Right lobe of liver (tissue), 4 donors: ENCODE measurements at regions not wholly inside any gene's neighbourhood (a gene's known extent, or its start where the extent isn't known, plus 50 kb on each side); places are given as distances from the start of the nearest gene placed in this dataset.

Experiments
- POLR2A ChIP-seq: fragments of 450-650 bp; IDR thresholded peaks from one replicate; pipeline ENCODE4 v1.6.1; 2017; ENCODE audit warnings: antibody characterized with exemption, mild to moderate bottlenecking
- TF ChIP-seq, protein P1 (sequence below), 4 donors: fragments of 200-600 bp in 3 of 4; fragments of 450-650 bp in 1 of 4; IDR thresholded peaks; one replicate each; pipeline versions ENCODE4 v1.5.1 to v1.8.0; 2016 to 2022; ENCODE audit warnings: antibody characterized with exemption in 4 of 4, mild to moderate bottlenecking in 2 of 4
- donor health status: DM: no; HTN: no; CAD: no.
- donor health status: DM: no; HTN: no; CAD: no.
- donor health status: DM: no; HTN: yes; CAD: no.

DNA sequence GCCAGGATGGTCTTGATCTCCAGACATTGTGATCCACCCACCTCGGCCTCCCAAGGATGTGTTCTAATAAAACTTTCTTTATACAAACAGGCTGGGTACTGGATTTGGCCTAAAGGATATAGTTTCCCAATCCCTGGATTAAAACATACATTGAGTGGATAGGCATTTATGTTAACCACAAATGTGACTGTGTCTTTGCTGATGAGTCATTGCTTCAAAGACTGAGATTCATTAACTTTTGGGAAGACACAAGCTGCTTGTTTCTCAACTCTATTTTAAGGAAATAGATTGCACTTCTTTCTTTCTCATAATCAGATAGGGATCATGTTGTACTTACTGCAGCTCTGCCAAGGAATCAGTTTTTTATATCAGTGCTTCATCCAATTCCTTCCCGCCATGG is 131.3 kb upstream of the AGA start:
- TF ChIP-seq, protein P1, sequence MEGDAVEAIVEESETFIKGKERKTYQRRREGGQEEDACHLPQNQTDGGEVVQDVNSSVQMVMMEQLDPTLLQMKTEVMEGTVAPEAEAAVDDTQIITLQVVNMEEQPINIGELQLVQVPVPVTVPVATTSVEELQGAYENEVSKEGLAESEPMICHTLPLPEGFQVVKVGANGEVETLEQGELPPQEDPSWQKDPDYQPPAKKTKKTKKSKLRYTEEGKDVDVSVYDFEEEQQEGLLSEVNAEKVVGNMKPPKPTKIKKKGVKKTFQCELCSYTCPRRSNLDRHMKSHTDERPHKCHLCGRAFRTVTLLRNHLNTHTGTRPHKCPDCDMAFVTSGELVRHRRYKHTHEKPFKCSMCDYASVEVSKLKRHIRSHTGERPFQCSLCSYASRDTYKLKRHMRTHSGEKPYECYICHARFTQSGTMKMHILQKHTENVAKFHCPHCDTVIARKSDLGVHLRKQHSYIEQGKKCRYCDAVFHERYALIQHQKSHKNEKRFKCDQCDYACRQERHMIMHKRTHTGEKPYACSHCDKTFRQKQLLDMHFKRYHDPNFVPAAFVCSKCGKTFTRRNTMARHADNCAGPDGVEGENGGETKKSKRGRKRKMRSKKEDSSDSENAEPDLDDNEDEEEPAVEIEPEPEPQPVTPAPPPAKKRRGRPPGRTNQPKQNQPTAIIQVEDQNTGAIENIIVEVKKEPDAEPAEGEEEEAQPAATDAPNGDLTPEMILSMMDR (IDR thresholded peaks at IDR 0.05) = no peak
- TF ChIP-seq POLR2A = no peak
